Ectodermal cell (in vitro differentiated cells): ENCODE measurements at regions not wholly inside any gene's neighbourhood (a gene's known extent, or its start where the extent isn't known, plus 50 kb on each side); places are given as distances from the start of the nearest gene placed in this dataset.

Experiments used
- H3K27ac ChIP-seq: 2 replicates; pipeline ENCODE4 v1.7.0; 2013; ENCODE audit warnings: mild to moderate bottlenecking, low read depth, low read length; ENCODE audit not compliant: insufficient read depth, poor library complexity, severe bottlenecking
- H3K27me3 ChIP-seq: 2 replicates; pipeline ENCODE4 v1.7.0; 2013; ENCODE audit warnings: mild to moderate bottlenecking, low read length; ENCODE audit not compliant: insufficient read depth, control insufficient read depth, poor library complexity, severe bottlenecking
- H3K36me3 ChIP-seq: one replicate; pipeline ENCODE4 v1.7.0; 2013; ENCODE audit warnings: low read length; ENCODE audit not compliant: control insufficient read depth, insufficient read depth
- H3K4me1 ChIP-seq: one replicate; pipeline ENCODE4 v1.7.0; 2013; ENCODE audit warnings: low read length; ENCODE audit not compliant: control insufficient read depth, insufficient read depth
- H3K4me3 ChIP-seq: 2 replicates; pipeline ENCODE4 v1.7.0; 2013; ENCODE audit warnings: low read depth, low read length, control low read depth; ENCODE audit not compliant: insufficient read depth
- H3K9me3 ChIP-seq: 2 replicates; pipeline ENCODE4 v1.7.0; 2013; ENCODE audit warnings: mild to moderate bottlenecking, low read length, moderate library complexity; ENCODE audit not compliant: control insufficient read depth
- WGBS, 2 experiments: methylation state at CpG; one replicate each; pipeline ENCODE4 v1.1.7; 2013; ENCODE audit warnings: missing lambda C conversion rate in 2 of 2; 5-methylcytosine and 5-hydroxymethylcytosine counted together

DNA sequence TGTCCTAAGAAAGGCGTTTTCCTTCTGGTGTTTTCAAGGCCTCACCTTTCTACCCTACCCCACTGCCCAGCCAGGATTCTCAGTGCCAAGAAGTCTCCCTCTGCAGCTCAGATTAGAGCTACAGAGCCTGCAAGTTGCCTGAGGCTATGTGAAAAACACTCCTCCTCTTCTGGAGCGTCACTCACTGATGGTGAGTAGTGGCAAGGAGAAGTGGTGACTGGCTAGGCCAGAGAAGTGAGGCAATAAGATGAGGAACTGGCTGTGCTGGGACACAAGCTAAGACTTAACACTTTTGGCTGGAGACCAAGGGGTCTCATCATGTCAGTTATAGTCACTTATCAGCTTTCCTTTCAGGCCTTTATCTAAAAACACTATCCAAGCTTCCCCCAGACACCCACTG lies 86.7 kb upstream of the PRKAR2B start:
- no peaks in the 10 kb centered on the region for H3K36me3 ChIP-seq
- no peak overlapping the region for H3K4me3 ChIP-seq
- WGBS, 2 experiments: 83 to 91% methylated on average over 2 of the region's 2 CpGs
- H3K4me1 ChIP-seq: no peaks in the 10 kb centered on the region
- no peak overlapping the region for H3K27ac ChIP-seq
- no peaks in the 10 kb centered on the region for H3K27me3 ChIP-seq
- H3K9me3 ChIP-seq: no peaks in the 10 kb centered on the region

DNA sequence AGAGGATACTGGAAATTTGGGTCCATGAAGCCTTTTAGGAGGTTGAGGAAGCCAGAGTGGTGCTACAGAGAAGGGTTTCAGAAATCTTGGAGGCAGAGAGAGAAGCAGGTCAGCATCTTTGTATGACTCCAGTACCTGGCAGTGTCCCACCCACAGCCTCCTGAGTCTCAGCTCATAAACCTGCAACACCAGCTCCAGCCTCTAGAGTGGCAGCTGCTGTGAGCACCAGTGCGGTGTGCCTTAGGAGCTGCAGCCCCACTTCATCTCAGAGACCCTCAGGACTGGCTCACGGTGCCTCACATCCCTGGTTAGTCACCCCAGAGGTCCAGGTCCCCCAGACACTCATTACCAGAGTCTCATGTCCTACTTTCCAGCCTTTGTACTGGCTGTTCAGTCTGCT lies 84.8 kb upstream of the PRKAR2B start:
- no peaks in the 10 kb centered on the region for H3K4me1 ChIP-seq
- no peaks in the 10 kb centered on the region for H3K27me3 ChIP-seq
- 36 to 46% methylated on average over 2 of the region's 2 CpGs for WGBS, 2 experiments
- H3K9me3 ChIP-seq: no peaks in the 10 kb centered on the region
- H3K27ac ChIP-seq: no peak overlapping the region
- no peak overlapping the region for H3K4me3 ChIP-seq
- H3K36me3 ChIP-seq: no peaks in the 10 kb centered on the region

DNA sequence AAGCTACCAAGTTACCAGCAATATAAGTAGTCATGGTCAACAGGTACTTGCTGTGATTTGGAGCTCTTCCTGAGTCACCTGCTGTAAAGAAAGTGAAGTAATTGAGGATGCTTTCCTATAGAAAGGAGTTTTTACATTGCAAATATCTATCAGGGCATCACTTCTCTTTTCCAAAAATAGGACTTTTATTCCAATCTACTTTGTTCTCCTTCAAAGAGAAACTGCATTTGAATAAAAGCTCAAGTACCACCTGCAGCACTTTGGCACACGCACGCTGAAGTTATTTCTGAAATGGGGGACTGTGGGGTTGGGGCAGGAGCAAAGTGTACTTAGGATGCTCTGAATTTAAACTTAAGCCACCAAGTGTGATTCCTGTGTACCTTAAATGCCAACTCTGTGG lies 81.8 kb upstream of the PRKAR2B start:
- H3K4me1 ChIP-seq: no peaks in the 10 kb centered on the region
- WGBS, 2 experiments: 87 to 96% methylated on average over 2 of the region's 2 CpGs
- H3K9me3 ChIP-seq: no peaks in the 10 kb centered on the region
- no peaks in the 10 kb centered on the region for H3K36me3 ChIP-seq
- no peak overlapping the region for H3K4me3 ChIP-seq
- H3K27me3 ChIP-seq: no peaks in the 10 kb centered on the region
- no peak overlapping the region for H3K27ac ChIP-seq

DNA sequence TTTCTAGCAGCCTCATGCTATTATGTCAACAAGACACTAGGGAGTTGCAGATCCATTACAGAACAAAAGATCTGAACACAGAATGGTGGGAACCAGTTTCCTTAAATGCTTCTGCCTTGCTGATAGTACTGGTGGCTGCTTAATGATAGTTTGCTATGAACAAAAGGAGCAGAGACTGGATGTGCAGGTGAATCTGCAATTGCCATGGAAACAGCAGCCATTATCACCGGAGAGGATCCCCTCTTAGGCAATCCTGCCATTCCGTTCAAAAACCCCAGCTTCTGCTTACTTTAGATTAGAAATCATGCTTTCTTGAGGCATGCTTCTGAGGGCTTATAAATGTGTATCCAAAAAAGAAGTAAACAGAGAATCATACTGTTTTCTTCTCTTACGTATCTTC lies 80.0 kb upstream of the PRKAR2B start:
- no peaks in the 10 kb centered on the region for H3K27me3 ChIP-seq
- no peak overlapping the region for H3K27ac ChIP-seq
- no peak overlapping the region for H3K4me3 ChIP-seq
- H3K4me1 ChIP-seq: no peaks in the 10 kb centered on the region
- 64 to 70% methylated on average over 2 of the region's 3 CpGs for WGBS, 2 experiments
- H3K36me3 ChIP-seq: no peaks in the 10 kb centered on the region
- H3K9me3 ChIP-seq: no peaks in the 10 kb centered on the region

DNA sequence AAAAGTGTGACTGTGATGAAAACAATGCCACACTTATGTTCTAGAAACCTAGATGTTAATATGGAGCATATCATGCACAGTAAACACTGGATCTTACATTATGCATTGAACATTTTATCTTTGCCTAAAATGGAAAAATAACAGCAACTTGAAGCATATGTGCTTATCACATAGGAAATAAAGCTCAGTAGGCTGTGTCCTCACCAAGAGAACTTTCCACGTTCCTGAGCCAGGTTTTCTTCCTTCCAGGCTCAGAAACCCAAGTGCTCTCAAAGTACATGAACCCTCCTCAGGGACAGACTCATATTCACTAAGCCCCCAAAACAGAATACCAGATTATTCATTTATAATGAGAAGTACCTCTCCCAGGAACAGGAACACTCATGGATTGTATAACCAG lies 79.4 kb upstream of the PRKAR2B start:
- WGBS, 2 experiments: 92 to 97% methylated on average over 1 of the region's 1 CpG

DNA sequence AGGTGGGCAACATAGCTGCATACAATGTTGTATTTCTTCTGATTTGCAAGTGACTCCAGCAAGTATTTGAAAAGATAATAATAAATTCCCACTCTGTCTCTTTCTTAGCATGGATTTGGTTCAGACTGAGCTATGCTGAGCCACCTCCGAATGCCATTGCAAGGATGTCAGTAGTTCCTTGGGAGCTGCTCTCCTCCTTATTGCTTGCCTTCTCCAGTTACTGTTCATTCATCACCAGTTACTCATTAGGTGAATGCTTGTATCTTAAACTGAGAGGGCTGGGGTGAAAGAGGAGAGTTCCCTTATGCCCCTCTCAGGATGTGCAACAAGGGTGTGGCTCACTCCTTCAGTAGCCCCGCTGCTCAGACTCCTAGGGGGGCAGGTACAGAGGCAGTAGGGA lies 78.4 kb upstream of the PRKAR2B start:
- no peaks in the 10 kb centered on the region for H3K36me3 ChIP-seq
- WGBS, 2 experiments: 83 to 92% methylated on average over 2 of the region's 2 CpGs
- no peak overlapping the region for H3K4me3 ChIP-seq
- no peaks in the 10 kb centered on the region for H3K27me3 ChIP-seq
- H3K9me3 ChIP-seq: no peaks in the 10 kb centered on the region
- no peak overlapping the region for H3K27ac ChIP-seq
- H3K4me1 ChIP-seq: no peaks in the 10 kb centered on the region

More for the DNA sequence above, 79.4 kb upstream of the PRKAR2B start:
- H3K27ac ChIP-seq: no peak overlapping the region
- no peaks in the 10 kb centered on the region for H3K9me3 ChIP-seq
- H3K27me3 ChIP-seq: no peaks in the 10 kb centered on the region
- H3K4me1 ChIP-seq: no peaks in the 10 kb centered on the region
- H3K36me3 ChIP-seq: no peaks in the 10 kb centered on the region
- H3K4me3 ChIP-seq: no peak overlapping the region

DNA sequence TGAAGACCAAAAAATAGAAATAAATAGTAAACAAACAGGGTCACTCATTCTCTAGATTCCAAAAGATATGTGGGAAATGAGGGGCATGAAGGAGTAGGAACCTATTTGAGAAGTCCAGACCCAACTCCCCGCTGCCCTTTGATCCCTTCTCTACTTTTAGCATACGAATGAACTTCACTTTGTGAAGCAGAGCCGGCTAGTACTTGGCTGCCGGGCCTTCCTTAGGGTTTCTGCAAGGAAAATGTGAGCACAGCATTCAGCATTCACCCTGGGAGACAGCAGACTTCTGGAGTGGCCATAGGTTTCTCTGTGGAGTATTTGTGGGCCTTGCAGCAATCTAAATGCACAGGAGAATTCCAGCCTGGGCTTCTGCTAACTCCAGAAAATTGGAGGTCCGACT lies 76.3 kb upstream of the PRKAR2B start:
- Histone ChIP-seq H3K4me3 (no peak overlapping the region), H3K9me3 (no peaks in the 10 kb centered on the region), H3K36me3 (no peaks in the 10 kb centered on the region), H3K4me1 (no peaks in the 10 kb centered on the region), H3K27me3 (no peaks in the 10 kb centered on the region), H3K27ac (no peak overlapping the region)
- WGBS, 2 experiments: 52 to 57% methylated on average over 5 of the region's 5 CpGs

DNA sequence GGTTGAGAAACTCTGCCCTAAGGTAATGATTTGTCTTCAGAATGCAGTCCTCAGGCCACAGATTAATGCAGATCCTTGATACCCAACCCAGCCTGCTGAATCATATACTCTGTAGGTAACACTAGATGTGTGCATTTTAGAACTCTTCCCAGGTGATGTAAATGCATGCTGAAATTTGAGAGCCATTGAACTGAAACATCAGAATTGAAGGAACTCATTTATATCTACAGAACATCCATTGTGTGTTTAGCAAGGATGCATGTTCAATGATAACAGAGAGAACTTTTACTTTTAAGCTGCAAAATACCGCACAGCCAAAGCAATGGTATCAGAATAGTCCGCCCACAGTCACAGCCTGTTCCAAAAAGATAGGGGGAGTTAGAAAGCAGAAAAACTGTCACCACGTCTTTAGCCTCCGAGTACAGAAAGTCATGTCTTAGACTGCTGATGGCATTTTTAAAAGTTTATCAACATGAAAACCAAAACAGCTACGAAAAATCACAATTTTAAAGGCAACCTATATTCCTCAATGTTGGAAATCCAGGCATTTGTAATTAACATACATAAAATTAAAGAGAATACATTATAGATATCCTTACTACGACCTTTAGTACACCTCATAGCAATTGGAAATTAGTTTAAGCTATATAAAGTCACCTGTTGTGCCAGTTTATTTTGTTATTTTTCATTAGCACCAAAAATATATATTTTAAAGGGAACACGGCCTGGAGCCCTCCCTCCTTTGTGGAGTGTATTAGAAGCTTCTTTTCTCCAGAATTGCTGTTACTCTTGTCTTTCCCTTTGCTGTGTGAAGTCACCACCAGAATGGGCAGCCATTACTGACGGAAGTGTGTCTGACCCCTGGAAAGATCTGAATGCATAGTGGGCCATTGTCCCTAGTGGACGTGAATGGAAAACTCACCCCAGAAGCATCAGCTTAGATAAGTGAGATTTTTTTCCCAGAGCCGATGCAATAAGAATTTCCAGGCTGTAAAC lies 65.8 kb upstream of the PRKAR2B start:
- H3K4me3 ChIP-seq: no peak overlapping the region
- no peaks in the 10 kb centered on the region for H3K36me3 ChIP-seq
- no peaks in the 10 kb centered on the region for H3K9me3 ChIP-seq
- peak overlapping the region; percentile 36 for H3K27ac ChIP-seq
- peaks cover 8% of the 10 kb centered on the region for H3K4me1 ChIP-seq
- H3K27me3 ChIP-seq: no peaks in the 10 kb centered on the region
- WGBS, 2 experiments: 89 to 90% methylated on average over 8 to 10 of the region's 10 CpGs

DNA sequence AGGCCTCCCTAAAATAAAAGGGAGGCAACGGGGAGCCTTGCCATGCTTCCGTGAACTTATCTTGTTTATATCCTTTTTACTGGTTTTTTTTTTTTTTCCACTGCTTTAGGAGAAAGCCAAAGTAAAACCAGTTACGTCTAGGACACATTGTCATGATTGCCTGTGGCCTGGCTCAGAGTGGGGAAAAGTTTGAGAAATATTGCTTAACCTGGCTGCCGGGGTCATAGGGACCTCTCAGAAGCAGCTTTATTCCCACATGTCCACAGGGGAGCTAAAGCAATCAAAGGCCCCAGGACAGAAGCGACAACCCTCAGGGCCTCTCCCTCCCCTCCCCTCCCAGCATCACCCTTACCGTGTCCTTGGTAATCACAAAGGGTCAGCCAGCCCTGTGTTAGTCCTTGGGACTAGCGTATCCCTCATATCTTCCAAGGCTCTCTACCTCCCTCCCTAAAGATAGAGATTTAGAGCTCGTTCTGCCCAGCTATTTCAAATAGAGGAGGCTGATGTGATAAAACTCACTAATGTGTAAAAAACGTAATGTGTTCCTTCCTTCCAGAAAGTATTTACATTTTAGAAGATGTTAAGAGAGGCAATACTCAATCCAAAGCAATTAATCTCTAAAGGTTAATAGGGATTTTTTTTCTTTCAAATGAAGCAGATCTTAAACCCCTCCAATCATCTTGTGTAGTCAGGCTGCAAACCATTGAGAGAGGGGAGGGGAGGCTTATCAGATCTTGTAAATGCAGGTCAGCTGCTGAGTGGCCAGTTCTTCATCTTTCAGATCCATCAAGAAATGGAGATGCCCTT lies 64.8 kb upstream of the PRKAR2B start:
- Histone ChIP-seq H3K4me1 (peaks cover 8% of the 10 kb centered on the region), H3K27me3 (no peaks in the 10 kb centered on the region), H3K9me3 (no peaks in the 10 kb centered on the region), H3K27ac (no peak overlapping the region), H3K4me3 (no peak overlapping the region), H3K36me3 (no peaks in the 10 kb centered on the region)
- 43 to 54% methylated on average over 7 to 9 of the region's 9 CpGs for WGBS, 2 experiments

DNA sequence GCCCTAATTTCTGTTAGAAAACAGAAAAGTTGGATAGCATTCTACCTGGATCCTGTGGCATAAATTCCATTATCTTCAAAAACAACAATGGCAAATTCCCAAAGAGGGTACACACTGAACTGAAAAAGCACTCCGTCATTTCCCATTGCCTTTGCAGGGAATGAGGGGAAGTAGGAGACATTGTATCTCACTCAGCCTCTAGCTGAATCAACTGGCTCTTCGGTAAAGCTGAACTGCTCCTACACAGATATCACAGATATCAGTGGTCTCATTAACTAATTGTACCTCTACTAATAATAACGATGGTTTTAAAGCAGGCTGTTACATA lies 64.2 kb upstream of the PRKAR2B start:
- Histone ChIP-seq H3K9me3 (no peaks in the 10 kb centered on the region), H3K27ac (no peak overlapping the region), H3K4me3 (no peak overlapping the region), H3K4me1 (peaks cover 8% of the 10 kb centered on the region), H3K27me3 (no peaks in the 10 kb centered on the region), H3K36me3 (no peaks in the 10 kb centered on the region)
- 91 to 93% methylated on average over 2 to 3 of the region's 3 CpGs for WGBS, 2 experiments
